ENCODE measurements at regions not wholly inside any gene's neighbourhood (a gene's known extent, or its start where the extent isn't known, plus 50 kb on each side); places are given as distances from the start of the nearest gene placed in this dataset.

DNA sequence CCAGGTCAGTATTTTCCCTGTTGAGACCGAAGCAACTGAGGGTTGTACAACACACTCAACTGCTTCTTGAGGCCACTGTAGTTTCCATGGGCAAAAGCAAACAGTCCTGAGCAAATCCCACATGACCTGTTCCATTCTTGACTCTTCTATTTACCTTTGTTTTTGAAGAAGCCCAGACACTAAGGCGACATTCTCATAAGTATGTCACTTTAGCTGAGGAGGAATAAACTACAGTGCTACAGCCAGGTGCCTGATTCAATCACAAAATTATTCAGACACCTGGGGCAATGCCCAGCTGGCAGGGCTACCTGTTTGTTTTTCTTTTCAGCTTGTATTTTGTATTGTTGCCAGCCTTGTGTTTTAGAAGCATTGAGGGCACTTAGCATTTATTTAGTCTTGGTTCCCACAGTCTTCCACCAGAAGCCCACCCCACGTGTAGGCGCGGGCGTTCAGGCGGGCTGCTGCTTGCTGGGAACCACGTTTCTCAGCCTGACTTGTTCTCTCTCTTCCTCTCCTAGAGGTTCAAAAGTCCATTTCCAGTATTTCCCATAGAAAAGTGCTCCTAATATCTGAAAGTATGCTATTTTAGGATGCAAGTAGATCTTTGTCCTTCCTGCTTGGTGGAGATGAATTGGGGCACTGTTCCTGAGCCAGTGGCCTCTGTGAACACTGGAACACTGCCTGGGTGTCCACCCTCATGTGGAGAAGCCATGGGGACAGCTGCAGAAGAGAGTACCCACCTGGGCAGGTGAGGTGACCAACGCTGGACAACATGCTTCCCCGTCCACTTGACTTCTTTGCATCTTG lies 99.0 kb upstream of the COPS8 start:
- TF ChIP-seq JDP2 (CRISPR knock-in tag; IDR thresholded peaks at IDR 0.05; ENCODE audit: borderline replicate concordance) (no peak), ATAD3A (CRISPR knock-in tag; IDR thresholded peaks at IDR 0.05) (no peak), EP300 (IDR thresholded peaks at IDR 0.05; ENCODE audit: low read depth in 2 of 2, low read length in 2 of 2) (no peak), EP300 (CRISPR knock-in tag; IDR thresholded peaks at IDR 0.05; ENCODE audit: borderline replicate concordance) (no peak), FOXM1 (CRISPR knock-in tag; IDR thresholded peaks at IDR 0.05) (no peak), MZF1 (CRISPR knock-in tag; IDR thresholded peaks at IDR 0.05; ENCODE audit: borderline replicate concordance) (no peak), PITX1 (CRISPR knock-in tag; IDR thresholded peaks at IDR 0.05) (no peak), RAD21 (CRISPR knock-in tag; IDR thresholded peaks at IDR 0.05) (no peak)
- TF ChIP-seq, protein P1, sequence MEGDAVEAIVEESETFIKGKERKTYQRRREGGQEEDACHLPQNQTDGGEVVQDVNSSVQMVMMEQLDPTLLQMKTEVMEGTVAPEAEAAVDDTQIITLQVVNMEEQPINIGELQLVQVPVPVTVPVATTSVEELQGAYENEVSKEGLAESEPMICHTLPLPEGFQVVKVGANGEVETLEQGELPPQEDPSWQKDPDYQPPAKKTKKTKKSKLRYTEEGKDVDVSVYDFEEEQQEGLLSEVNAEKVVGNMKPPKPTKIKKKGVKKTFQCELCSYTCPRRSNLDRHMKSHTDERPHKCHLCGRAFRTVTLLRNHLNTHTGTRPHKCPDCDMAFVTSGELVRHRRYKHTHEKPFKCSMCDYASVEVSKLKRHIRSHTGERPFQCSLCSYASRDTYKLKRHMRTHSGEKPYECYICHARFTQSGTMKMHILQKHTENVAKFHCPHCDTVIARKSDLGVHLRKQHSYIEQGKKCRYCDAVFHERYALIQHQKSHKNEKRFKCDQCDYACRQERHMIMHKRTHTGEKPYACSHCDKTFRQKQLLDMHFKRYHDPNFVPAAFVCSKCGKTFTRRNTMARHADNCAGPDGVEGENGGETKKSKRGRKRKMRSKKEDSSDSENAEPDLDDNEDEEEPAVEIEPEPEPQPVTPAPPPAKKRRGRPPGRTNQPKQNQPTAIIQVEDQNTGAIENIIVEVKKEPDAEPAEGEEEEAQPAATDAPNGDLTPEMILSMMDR (CRISPR knock-in tag; IDR thresholded peaks at IDR 0.05): no peak
- TF ChIP-seq, protein P2, sequence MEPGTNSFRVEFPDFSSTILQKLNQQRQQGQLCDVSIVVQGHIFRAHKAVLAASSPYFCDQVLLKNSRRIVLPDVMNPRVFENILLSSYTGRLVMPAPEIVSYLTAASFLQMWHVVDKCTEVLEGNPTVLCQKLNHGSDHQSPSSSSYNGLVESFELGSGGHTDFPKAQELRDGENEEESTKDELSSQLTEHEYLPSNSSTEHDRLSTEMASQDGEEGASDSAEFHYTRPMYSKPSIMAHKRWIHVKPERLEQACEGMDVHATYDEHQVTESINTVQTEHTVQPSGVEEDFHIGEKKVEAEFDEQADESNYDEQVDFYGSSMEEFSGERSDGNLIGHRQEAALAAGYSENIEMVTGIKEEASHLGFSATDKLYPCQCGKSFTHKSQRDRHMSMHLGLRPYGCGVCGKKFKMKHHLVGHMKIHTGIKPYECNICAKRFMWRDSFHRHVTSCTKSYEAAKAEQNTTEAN (CRISPR knock-in tag; conservative IDR thresholded peaks at IDR 0.05): no peak
- TF ChIP-seq, protein P3, sequence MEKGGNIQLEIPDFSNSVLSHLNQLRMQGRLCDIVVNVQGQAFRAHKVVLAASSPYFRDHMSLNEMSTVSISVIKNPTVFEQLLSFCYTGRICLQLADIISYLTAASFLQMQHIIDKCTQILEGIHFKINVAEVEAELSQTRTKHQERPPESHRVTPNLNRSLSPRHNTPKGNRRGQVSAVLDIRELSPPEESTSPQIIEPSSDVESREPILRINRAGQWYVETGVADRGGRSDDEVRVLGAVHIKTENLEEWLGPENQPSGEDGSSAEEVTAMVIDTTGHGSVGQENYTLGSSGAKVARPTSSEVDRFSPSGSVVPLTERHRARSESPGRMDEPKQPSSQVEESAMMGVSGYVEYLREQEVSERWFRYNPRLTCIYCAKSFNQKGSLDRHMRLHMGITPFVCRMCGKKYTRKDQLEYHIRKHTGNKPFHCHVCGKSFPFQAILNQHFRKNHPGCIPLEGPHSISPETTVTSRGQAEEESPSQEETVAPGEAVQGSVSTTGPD (CRISPR knock-in tag; IDR thresholded peaks at IDR 0.05): no peak
- TF ChIP-seq, protein P4, sequence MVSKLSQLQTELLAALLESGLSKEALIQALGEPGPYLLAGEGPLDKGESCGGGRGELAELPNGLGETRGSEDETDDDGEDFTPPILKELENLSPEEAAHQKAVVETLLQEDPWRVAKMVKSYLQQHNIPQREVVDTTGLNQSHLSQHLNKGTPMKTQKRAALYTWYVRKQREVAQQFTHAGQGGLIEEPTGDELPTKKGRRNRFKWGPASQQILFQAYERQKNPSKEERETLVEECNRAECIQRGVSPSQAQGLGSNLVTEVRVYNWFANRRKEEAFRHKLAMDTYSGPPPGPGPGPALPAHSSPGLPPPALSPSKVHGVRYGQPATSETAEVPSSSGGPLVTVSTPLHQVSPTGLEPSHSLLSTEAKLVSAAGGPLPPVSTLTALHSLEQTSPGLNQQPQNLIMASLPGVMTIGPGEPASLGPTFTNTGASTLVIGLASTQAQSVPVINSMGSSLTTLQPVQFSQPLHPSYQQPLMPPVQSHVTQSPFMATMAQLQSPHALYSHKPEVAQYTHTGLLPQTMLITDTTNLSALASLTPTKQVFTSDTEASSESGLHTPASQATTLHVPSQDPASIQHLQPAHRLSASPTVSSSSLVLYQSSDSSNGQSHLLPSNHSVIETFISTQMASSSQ (IDR thresholded peaks at IDR 0.05; ENCODE audit: low read depth): no peak
- TF ChIP-seq, protein P4 (CRISPR knock-in tag; IDR thresholded peaks at IDR 0.05; ENCODE audit: borderline replicate concordance): no peak
- TF ChIP-seq, protein P5, sequence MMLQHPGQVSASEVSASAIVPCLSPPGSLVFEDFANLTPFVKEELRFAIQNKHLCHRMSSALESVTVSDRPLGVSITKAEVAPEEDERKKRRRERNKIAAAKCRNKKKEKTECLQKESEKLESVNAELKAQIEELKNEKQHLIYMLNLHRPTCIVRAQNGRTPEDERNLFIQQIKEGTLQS (CRISPR knock-in tag; IDR thresholded peaks at IDR 0.05): no peak
- TF ChIP-seq, protein P6, sequence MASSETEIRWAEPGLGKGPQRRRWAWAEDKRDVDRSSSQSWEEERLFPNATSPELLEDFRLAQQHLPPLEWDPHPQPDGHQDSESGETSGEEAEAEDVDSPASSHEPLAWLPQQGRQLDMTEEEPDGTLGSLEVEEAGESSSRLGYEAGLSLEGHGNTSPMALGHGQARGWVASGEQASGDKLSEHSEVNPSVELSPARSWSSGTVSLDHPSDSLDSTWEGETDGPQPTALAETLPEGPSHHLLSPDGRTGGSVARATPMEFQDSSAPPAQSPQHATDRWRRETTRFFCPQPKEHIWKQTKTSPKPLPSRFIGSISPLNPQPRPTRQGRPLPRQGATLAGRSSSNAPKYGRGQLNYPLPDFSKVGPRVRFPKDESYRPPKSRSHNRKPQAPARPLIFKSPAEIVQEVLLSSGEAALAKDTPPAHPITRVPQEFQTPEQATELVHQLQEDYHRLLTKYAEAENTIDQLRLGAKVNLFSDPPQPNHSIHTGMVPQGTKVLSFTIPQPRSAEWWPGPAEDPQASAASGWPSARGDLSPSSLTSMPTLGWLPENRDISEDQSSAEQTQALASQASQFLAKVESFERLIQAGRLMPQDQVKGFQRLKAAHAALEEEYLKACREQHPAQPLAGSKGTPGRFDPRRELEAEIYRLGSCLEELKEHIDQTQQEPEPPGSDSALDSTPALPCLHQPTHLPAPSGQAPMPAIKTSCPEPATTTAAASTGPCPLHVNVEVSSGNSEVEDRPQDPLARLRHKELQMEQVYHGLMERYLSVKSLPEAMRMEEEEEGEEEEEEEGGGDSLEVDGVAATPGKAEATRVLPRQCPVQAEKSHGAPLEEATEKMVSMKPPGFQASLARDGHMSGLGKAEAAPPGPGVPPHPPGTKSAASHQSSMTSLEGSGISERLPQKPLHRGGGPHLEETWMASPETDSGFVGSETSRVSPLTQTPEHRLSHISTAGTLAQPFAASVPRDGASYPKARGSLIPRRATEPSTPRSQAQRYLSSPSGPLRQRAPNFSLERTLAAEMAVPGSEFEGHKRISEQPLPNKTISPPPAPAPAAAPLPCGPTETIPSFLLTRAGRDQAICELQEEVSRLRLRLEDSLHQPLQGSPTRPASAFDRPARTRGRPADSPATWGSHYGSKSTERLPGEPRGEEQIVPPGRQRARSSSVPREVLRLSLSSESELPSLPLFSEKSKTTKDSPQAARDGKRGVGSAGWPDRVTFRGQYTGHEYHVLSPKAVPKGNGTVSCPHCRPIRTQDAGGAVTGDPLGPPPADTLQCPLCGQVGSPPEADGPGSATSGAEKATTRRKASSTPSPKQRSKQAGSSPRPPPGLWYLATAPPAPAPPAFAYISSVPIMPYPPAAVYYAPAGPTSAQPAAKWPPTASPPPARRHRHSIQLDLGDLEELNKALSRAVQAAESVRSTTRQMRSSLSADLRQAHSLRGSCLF (CRISPR knock-in tag; IDR thresholded peaks at IDR 0.05; ENCODE audit: borderline replicate concordance): no peak

All from HepG2 (cell line).